ENCODE measurements at regions not wholly inside any gene's neighbourhood (a gene's known extent, or its start where the extent isn't known, plus 50 kb on each side); places are given as distances from the start of the nearest gene placed in this dataset.
A peak's percentile ranks its signal among the peaks of the same experiment; 100 is the strongest.
"Not testable (repeated sequence)": the region's sequence is repeated elsewhere in the genome, so short reads cannot be mapped to it uniquely, and the experiment has no call there.

DNA sequence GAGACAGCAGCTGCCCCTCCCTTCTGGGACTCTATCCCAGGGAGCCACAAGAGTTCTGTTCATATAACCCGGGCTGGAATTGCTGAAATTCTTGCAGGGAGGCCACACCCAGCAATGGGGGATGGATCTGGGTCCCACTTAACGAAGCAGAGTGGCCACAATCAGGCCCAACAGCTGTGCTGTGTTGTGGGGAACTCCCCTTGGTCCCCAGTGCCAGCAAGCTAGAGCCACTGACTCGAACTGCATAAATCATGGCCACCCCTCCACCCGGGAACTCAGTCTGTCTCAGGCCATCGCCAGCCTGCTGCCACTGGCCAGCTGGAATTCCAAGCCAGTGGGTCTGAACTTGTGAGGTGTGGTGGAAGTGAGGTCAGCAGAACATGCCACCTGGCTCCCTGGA lies 111.1 kb downstream of the KLF8 start:
- peaks cover 9% of the 10 kb centered on the region for H3K4me1 Mint-ChIP-seq
- ATAC-seq (no peak), DNase-seq (no peak)
- CTCF ChIA-PET: no interaction called here
- no peak overlapping the region for H3K27ac Mint-ChIP-seq
- H3K9me3 Mint-ChIP-seq (ENCODE audit: low read depth): no peaks in the 10 kb centered on the region
- H3K36me3 Mint-ChIP-seq: peaks cover 2% of the 10 kb centered on the region
- no peak overlapping the region for H3K4me3 Mint-ChIP-seq
- H3K27me3 Mint-ChIP-seq: no peaks in the 10 kb centered on the region

DNA sequence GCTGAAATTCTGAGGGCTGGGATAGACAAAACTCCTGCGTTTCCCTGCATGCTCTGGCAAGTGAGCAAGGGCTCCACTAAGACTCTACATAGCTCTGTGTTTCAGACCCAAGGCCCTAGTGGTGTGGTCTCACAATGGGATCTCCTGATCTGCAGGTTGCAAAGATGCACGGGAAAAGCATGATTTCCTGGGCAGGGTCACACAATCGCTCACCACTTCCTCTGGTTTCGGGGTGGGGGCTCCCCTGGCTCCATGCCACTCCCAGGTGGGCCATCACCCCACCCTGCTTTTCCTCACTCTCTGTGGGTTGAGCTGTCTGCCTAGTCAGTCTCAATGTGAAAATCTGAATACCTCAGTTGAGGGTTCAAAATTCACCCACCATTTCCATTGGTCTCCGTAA lies 111.5 kb downstream of the KLF8 start:
- CTCF ChIA-PET: no interaction called here
- no peaks in the 10 kb centered on the region for H3K27me3 Mint-ChIP-seq
- peak overlapping the region; percentile 68 for H3K27ac Mint-ChIP-seq
- H3K4me3 Mint-ChIP-seq: no peak overlapping the region
- H3K9me3 Mint-ChIP-seq (ENCODE audit: low read depth): no peaks in the 10 kb centered on the region
- DNase-seq (peak; percentile 39), ATAC-seq (no peak)
- H3K4me1 Mint-ChIP-seq: peaks cover 9% of the 10 kb centered on the region
- peaks cover 2% of the 10 kb centered on the region for H3K36me3 Mint-ChIP-seq

DNA sequence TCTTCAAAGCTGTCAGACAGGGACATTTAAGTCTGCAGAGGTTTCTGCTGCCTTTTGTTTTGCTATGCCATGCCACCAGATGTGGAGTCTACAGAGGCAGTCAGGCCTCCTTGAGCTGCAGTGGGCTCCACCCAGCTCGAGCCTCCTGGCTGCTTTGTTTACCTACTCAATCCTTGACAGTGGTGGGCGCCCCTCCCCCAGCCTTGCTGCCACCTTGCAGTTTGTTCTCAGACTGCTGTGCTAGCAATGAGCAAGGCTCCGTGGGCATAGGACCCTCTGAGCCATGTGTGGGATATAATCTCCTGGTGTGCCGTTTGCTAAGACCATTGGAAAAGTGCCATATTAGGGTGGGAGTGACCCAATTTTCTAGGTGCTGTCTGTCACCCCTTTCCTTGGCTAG lies 126.0 kb downstream of the KLF8 start:
- ATAC-seq; H3K9me3 Mint-ChIP-seq (ENCODE audit: low read depth); DNase-seq; H3K4me3 Mint-ChIP-seq; H3K4me1 Mint-ChIP-seq; H3K27ac Mint-ChIP-seq; H3K36me3 Mint-ChIP-seq; CTCF ChIA-PET; H3K27me3 Mint-ChIP-seq: not testable (repeated sequence)

DNA sequence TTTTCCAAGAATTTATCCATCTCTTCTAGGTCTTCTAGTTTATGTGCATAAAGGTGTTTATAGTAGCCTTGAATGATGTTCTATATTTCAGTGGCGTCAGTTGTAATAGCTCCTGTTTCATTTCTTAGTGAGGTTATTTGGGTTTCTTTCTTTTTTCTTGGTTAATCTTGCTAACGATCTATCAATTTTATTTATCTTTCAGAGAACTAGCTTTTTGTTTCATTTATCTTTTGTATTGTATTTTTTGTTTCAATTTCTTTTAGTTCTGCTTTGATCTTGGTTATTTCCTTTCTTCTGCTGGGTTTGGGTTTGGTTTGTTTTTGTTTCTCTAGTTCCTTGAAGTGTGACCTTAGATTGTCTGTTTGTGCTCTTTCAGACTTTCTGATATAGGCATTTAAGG lies 133.0 kb downstream of the KLF8 start:
- H3K9me3 Mint-ChIP-seq (ENCODE audit: low read depth); CTCF ChIA-PET; ATAC-seq; H3K36me3 Mint-ChIP-seq; H3K27me3 Mint-ChIP-seq; DNase-seq: not testable (repeated sequence)
- peak overlapping the region; percentile 82 for H3K27ac Mint-ChIP-seq
- H3K4me3 Mint-ChIP-seq: peak overlapping the region; percentile 46
- H3K4me1 Mint-ChIP-seq: peaks cover 41% of the 10 kb centered on the region

DNA sequence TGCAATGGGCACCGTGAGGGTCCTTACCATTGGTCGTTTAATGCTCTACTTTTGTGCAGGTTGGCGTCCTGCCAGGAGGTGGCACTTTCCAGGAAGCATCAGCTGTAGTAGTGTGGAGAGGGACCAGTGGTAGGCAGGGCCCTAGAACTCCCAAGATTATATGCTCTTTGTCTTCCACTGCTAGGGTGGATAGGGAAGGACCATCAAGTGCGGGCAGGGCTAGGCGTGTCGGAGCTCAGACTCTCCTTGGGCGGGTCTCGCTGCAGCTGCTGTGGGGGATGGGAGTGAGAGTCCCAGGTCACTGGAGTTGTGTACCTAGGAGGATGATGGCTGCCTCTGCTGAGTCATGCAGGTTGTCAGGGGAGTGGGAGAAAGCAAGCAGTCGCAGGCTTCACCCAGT lies 134.7 kb downstream of the KLF8 start:
- CTCF ChIA-PET: no interaction called here
- peaks cover 41% of the 10 kb centered on the region for H3K4me1 Mint-ChIP-seq
- no peak overlapping the region for H3K4me3 Mint-ChIP-seq

DNA sequence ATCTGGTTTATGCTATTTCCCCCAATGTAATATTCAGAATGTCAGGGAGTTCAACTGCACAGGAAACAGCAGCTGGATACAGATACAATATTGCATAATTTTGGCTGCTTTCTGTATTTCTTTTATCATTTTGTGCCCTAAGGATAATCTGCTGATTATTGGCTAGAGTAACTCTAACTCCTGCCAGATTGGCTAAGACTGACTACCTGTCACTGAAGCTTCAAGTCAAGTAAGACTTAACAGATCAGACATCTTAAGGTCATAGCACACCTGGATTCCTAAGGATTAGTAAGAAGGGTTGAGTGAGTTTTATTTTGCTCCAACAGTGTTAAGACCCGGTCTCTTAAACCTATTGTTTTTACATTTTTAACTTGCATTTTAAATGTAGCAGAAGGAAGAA lies 136.8 kb downstream of the KLF8 start:
- ATAC-seq (no peak), DNase-seq (no peak)
- peak overlapping the region; percentile 57 for H3K27ac Mint-ChIP-seq
- peaks cover 41% of the 10 kb centered on the region for H3K4me1 Mint-ChIP-seq
- no peak overlapping the region for H3K4me3 Mint-ChIP-seq
- peaks cover 6% of the 10 kb centered on the region for H3K36me3 Mint-ChIP-seq
- CTCF ChIA-PET: no interaction called here
- H3K27me3 Mint-ChIP-seq: no peaks in the 10 kb centered on the region
- peaks cover 2% of the 10 kb centered on the region for H3K9me3 Mint-ChIP-seq (ENCODE audit: low read depth)

More for the DNA sequence above, 134.7 kb downstream of the KLF8 start:
- Mint-ChIP-seq H3K36me3 (peaks cover 8% of the 10 kb centered on the region), H3K27me3 (no peaks in the 10 kb centered on the region), H3K9me3 (ENCODE audit: low read depth) (peaks cover 2% of the 10 kb centered on the region), H3K27ac (no peak overlapping the region)
- no peak for ATAC-seq
- no peak for DNase-seq

DNA sequence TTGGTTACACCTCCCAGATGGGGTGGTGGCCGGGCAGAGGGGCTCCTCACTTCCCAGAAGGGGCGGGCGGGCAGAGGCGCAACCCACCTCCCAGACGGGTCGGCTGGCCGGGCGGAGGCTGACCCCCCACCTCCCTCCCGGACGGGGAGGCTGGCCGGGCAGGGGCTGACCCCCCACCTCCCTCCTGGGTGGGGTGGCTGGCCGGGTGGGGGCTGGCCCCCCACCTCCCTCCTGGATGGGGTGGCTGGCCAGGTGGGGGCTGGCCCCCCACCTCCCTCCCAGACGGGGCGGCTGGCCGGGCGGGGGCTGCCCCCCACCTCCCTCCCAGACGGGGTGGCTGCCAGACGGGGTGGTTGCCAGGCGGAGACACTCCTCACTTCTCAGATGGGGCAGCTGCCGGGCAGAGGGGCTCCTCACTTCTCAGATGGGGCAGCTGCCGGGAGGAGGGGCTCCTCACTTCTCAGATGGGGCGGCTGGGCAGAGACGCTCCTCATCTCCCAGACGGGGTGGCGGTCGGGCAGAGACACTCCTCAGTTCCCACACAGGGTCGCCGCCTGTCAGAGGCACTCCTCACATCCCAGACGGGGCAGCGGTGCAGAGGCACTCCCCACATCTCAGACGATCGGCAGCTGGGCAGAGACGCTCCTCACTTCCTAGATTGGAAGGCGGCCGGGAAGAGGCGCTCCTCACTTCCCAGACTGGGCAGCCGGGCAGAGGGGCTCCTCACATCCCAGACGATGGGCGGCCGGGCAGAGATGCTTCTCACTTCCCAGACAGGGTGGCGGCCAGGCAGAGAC lies 148.0 kb downstream of the KLF8 start:
- not testable (repeated sequence) for H3K27ac Mint-ChIP-seq; H3K4me3 Mint-ChIP-seq; H3K9me3 Mint-ChIP-seq (ENCODE audit: low read depth); H3K36me3 Mint-ChIP-seq; H3K27me3 Mint-ChIP-seq; DNase-seq; ATAC-seq
- CTCF ChIA-PET: interaction anchor here (1.6 kb wide), 1 partner anchor 98 kb away, joined by 3 read pairs; no protein-coding TSS in a partner anchor
- H3K4me1 Mint-ChIP-seq: peaks cover 29% of the 10 kb centered on the region

DNA sequence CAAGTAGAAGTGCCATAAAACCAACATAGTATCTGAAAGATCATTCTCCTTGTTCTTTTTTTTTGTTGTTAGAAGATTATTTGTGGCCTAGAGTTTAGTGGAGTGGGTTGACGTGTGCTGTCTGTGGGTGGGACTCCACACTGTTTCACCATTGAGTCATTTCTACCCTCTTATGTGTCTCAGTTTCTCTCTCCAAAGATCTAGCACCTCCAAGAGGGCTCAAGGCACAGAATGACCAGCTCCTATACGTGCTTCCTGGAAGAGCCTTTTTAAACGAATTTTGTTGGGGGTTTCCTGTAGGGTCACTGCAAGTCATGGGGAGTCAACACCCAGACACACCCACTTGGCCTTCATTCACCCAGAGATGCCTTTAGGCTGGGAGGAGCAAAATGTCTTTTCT lies 150.1 kb downstream of the KLF8 start:
- DNase-seq: peak; percentile 43
- Mint-ChIP-seq H3K9me3 (ENCODE audit: low read depth) (no peaks in the 10 kb centered on the region), H3K36me3 (peaks cover 12% of the 10 kb centered on the region), H3K27ac (peak overlapping the region; percentile 85), H3K4me3 (no peak overlapping the region), H3K27me3 (no peaks in the 10 kb centered on the region), H3K4me1 (peaks cover 41% of the 10 kb centered on the region)
- ATAC-seq: peak; percentile 89
- CTCF ChIA-PET: interaction anchor here (1.6 kb wide), 1 partner anchor 100 kb away, joined by 3 read pairs; no protein-coding TSS in a partner anchor

DNA sequence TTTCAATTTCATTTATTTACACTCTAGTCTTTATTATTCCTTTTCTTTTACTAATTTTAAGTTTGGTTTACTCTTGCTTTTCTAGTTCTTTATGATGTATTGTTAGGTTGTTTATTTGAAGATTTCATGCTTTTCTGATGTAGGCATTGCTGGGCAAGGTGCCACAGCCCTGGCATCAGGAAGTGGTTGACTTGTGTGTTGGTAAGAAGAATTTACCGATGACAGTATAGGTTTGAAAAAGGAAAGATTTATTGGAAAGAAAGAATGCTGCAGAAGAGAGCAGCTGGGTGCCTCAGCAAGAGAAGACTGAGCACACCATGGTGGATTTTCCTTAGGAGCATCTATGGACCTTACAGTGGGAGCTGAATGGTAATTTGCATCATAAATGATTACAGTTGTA lies 153.2 kb downstream of the KLF8 start:
- CTCF ChIA-PET: no interaction called here
- peak overlapping the region; percentile 69 for H3K4me3 Mint-ChIP-seq
- ATAC-seq (no peak), DNase-seq (no peak)
- peaks cover 15% of the 10 kb centered on the region for H3K36me3 Mint-ChIP-seq
- no peaks in the 10 kb centered on the region for H3K9me3 Mint-ChIP-seq (ENCODE audit: low read depth)
- H3K4me1 Mint-ChIP-seq: peaks cover 41% of the 10 kb centered on the region
- no peaks in the 10 kb centered on the region for H3K27me3 Mint-ChIP-seq
- peak overlapping the region; percentile 75 for H3K27ac Mint-ChIP-seq

DNA sequence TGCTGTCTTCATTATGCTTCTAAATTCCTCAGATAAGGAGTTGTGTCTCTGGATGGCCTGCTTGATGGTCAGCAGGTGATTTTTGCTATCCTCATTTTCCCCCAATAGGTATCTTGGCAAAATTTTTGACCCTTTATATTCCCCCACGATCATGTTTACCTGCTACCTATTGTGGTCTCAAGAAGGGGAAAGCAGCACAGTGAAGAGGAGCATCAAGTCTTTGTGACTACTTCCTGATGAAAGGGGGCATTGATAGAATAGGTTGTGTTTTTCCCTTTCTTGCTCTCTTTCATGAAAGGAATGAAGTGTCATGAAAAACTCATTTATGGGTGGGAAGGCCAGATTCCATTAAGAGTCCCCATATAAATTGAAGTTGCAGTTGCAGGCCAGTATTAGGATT lies 153.8 kb downstream of the KLF8 start:
- H3K27me3 Mint-ChIP-seq: no peaks in the 10 kb centered on the region
- peak overlapping the region; percentile 69 for H3K4me3 Mint-ChIP-seq
- H3K9me3 Mint-ChIP-seq (ENCODE audit: low read depth): no peaks in the 10 kb centered on the region
- CTCF ChIA-PET: no interaction called here
- peaks cover 15% of the 10 kb centered on the region for H3K36me3 Mint-ChIP-seq
- no peak for DNase-seq
- H3K27ac Mint-ChIP-seq: peak overlapping the region; percentile 63
- no peak for ATAC-seq
- H3K4me1 Mint-ChIP-seq: peaks cover 41% of the 10 kb centered on the region

DNA sequence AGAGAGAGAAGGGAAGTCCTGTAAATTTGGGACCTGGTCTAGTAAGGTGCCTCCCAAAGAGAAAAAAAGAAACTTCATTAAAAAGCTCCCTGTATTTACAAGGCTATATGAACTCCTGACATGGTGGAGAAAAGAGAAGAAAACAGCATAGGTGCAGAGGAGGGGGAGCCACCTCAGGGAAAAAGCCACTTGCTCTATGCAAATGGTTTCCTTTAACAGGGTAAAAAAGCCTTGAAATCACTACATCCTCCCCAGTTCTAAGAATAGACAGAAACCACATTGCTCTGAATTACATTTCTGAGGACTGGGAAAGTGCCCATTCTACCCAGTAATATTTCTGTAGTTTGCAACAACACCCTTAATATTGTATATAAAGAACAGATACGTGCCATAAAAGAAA lies 165.5 kb downstream of the KLF8 start:
- H3K27me3 Mint-ChIP-seq: no peaks in the 10 kb centered on the region
- peaks cover 6% of the 10 kb centered on the region for H3K9me3 Mint-ChIP-seq (ENCODE audit: low read depth)
- H3K4me3 Mint-ChIP-seq: no peak overlapping the region
- CTCF ChIA-PET: no interaction called here
- DNase-seq (peak; percentile 42), ATAC-seq (peak; percentile 78)
- H3K4me1 Mint-ChIP-seq: peaks cover 18% of the 10 kb centered on the region
- peaks cover 10% of the 10 kb centered on the region for H3K36me3 Mint-ChIP-seq
- H3K27ac Mint-ChIP-seq: peak overlapping the region; percentile 82

DNA sequence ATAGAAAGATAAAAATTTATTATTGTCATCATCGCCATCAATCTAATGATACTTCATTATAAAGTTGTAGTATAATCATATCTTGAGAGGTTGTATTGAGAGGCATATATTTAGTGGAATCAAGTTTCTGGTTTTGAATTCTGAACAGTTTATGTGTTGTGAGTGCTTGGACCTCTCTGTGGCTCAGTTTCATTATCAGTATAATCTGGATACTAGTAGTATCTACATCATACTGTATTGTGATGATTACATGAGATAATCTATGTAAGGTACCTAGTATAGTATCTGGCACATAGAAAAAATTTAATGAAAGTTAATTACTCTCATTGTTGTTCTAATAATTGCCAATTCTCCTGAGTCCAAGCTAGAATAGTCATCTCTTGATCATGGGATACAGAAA lies 161.2 kb upstream of the UBQLN2 start:
- peaks cover 3% of the 10 kb centered on the region for H3K27me3 Mint-ChIP-seq
- H3K4me3 Mint-ChIP-seq: no peak overlapping the region
- H3K36me3 Mint-ChIP-seq: peaks cover 5% of the 10 kb centered on the region
- H3K4me1 Mint-ChIP-seq: peaks cover 12% of the 10 kb centered on the region
- no peak for DNase-seq
- no peaks in the 10 kb centered on the region for H3K9me3 Mint-ChIP-seq (ENCODE audit: low read depth)
- CTCF ChIA-PET: no interaction called here
- no peak overlapping the region for H3K27ac Mint-ChIP-seq
- no peak for ATAC-seq

DNA sequence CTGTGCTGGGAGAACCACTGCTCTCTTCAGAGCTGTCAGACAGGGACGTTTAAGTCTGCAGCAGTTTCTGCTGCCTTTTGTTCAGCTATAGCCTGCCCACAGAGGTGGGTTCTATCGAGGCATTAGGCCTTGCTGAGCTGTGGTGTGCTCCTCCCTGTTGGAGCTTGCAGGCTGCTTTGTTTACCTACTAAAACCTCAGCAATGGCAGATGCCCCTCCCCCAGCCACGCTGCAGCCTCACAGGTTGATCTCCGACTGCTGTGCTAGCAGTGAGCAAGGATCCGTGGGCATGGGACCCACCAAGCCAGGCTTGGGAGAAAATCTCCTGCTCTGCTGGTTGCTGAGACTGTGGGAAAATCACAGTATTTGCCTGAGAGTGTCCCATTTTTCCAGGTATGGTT lies 133.8 kb upstream of the UBQLN2 start:
- no peak for ATAC-seq
- peaks cover 3% of the 10 kb centered on the region for H3K9me3 Mint-ChIP-seq (ENCODE audit: low read depth)
- no peaks in the 10 kb centered on the region for H3K36me3 Mint-ChIP-seq
- no peak overlapping the region for H3K4me3 Mint-ChIP-seq
- no peak for DNase-seq
- CTCF ChIA-PET: no interaction called here
- no peaks in the 10 kb centered on the region for H3K4me1 Mint-ChIP-seq
- H3K27me3 Mint-ChIP-seq: no peaks in the 10 kb centered on the region
- no peak overlapping the region for H3K27ac Mint-ChIP-seq

DNA sequence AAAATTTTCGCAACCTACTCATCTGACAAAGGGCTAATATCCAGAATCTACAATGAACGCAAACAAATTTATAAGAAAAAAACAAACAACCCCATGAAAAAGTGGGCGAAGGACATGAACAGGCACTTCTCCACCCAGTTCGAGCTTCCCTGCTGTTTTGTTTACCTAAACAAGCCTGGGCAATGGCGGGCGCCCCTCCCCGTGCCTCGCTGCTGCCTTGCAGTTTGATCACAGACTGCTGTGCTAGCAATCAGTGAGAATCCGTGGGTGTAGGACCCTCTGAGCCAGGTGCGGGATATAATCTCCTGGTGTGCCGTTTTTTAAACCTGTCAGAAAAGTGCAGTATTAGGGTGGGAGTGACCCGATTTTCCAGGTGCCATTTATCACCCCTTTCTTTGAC lies 111.4 kb upstream of the UBQLN2 start:
- not testable (repeated sequence) for H3K27me3 Mint-ChIP-seq

More for the DNA sequence above, 111.4 kb upstream of the UBQLN2 start:
- H3K27ac Mint-ChIP-seq; H3K36me3 Mint-ChIP-seq; H3K9me3 Mint-ChIP-seq (ENCODE audit: low read depth); ATAC-seq; DNase-seq; H3K4me1 Mint-ChIP-seq; CTCF ChIA-PET; H3K4me3 Mint-ChIP-seq: not testable (repeated sequence)
